ENCODE measurements at regions not wholly inside any gene's neighbourhood (a gene's known extent, or its start where the extent isn't known, plus 50 kb on each side); places are given as distances from the start of the nearest gene placed in this dataset.

- no peak for DNase-seq (ENCODE audit: low read depth in 4 of 4, low spot score in 1 of 4)
These were observed 151.0 kb downstream of the COX7C start for GRCh38 chr5:86768699-86769202.

DNA sequence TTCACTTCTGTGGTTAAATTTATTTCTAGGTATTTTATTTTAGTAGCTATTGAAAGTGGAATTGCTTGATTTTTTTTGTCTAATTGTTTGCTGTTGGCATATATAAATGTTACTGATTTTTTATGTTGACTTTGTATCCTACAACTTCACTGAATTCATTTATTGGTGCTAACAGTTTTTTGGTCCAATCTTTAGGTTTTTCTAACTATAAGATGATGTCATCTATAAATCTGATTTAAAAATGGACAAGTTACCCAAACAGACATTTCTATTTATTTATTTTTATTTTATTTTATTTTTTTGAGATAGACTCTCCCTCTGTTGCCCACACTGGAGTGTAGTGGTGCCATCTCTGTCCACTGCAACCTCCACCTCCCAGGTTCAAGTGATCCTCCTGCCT is 162.3 kb downstream of the COX7C start:
- no peak for DNase-seq (ENCODE audit: low read depth in 4 of 4, low spot score in 1 of 4)

- DNase-seq (ENCODE audit: low read depth in 4 of 4, low spot score in 1 of 4), result no peak
These were observed 169.2 kb downstream of the COX7C start for GRCh38 chr5:86786955-86787354.

- DNase-seq (ENCODE audit: low read depth in 4 of 4, low spot score in 1 of 4), result no peak
These were observed 177.9 kb downstream of the COX7C start for GRCh38 chr5:86795659-86796058.

DNA sequence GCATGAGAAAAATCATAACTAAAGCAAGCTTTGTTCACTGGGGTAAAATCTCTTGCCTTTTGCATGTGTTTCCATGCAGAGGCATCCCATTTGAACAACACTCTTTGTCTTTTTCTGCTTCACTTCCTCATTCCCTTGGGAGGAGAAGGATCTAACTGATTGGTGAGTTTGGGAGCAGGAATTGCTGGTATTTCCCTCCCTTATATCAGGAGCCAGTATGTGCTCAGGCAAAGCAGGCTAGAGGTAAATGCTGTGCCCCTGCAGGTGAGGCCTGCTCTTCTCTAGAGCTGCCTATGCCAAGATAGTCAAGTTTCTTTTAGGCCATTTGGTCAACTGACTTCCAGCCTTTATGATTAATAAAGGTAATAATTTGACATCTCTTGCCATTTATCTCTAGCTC is 179.9 kb downstream of the COX7C start:
- no peak for DNase-seq (ENCODE audit: low read depth in 4 of 4, low spot score in 1 of 4)

- DNase-seq (ENCODE audit: low read depth in 4 of 4, low spot score in 1 of 4), result no peak
These were observed 188.5 kb downstream of the COX7C start for GRCh38 chr5:86806206-86806605.

- no peak for DNase-seq (ENCODE audit: low read depth in 4 of 4, low spot score in 1 of 4)
These were observed 189.6 kb downstream of the COX7C start for GRCh38 chr5:86807046-86808031.

GRCh38 chr5:86814315-86814714 is 196.6 kb downstream of the COX7C start:
- DNase-seq (ENCODE audit: low read depth in 4 of 4, low spot score in 1 of 4), result no peak

DNA sequence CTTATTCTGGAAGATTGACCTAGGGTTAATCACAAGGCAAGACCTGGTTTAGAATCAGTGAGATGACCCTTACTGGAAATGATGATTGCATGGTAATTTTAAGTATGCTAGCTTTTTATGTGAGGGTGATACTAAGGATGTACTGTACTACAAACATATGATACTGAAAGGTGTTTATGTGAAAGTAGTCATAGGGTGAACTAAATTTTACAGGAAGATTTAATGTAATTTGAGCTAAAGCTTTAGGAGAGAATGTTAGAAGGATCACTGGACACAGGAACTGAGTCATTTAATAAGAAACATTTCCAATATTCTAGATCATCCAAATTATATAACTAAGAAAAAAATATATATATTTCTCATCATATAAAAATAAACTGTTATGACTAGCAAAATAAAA is 197.2 kb downstream of the COX7C start:
- DNase-seq (ENCODE audit: low read depth in 4 of 4, low spot score in 1 of 4), result no peak

DNA sequence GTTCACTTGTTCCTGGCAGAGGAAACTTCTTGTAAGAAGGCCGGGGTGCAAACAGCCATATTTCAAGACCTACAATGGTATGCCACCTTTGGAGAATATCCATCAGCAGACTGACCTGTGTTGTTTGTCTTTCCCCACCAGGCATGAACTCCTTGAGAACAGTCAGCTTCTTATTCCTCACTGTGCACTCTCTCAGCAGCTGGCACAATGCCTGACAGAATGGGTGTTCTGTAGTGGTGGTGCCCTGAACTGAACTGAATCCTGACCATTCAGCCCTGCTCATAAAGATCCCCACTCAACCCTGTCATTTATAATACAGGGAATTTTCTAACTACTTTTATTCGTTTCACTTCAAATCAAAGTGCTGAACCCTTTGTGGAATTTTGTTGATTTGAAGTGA is 206.9 kb downstream of the COX7C start:
- DNase-seq (ENCODE audit: low read depth in 4 of 4, low spot score in 1 of 4), result no peak

- no peak for DNase-seq (ENCODE audit: low read depth in 4 of 4, low spot score in 1 of 4)
These were observed 213.4 kb downstream of the COX7C start for GRCh38 chr5:86831128-86831527.

- no peak for DNase-seq (ENCODE audit: low read depth in 4 of 4, low spot score in 1 of 4)
These were observed 216.1 kb downstream of the COX7C start for GRCh38 chr5:86833868-86834267.

DNA sequence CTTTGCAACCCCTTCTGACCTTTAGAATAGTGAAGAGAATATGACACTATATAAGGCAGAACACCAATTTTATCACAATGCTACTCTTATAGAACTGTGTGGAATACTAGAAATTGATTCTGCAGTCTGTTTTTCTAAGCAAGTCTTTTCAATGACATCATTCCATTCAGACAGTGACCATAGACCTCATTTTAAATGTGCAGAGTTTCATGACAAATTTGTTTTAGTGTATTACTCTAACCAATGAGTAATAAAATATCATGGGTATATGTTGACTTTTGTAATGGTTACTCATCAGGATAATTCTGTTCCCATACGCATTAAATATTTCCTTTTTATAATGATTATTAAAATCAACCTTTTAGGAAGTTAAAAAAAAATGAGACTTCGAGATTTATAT is 219.9 kb downstream of the COX7C start:
- no peak for DNase-seq (ENCODE audit: low read depth in 4 of 4, low spot score in 1 of 4)

DNA sequence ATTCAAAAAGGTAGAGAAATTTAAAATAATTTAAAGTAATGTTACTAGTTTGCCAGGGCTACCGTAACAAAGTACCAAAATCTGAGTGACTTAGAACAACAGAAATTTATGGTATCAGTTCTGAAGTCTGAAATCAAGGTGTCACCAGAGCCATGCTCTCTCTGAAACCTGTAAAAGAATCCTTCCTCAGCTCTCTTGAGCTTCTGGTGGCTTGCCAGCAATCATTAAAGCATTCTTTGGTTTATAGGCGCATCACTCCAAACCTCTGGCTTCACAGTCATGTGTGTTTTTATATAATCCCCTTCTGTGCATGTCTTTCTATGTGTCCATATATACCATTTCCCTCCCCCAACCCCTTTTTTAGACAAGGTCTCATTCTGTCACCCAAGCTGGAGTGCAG is 220.3 kb downstream of the COX7C start:
- no peak for DNase-seq (ENCODE audit: low read depth in 4 of 4, low spot score in 1 of 4)

- no peak for DNase-seq (ENCODE audit: low read depth in 4 of 4, low spot score in 1 of 4)
These were observed 223.4 kb downstream of the COX7C start for GRCh38 chr5:86841000-86841644.

DNA sequence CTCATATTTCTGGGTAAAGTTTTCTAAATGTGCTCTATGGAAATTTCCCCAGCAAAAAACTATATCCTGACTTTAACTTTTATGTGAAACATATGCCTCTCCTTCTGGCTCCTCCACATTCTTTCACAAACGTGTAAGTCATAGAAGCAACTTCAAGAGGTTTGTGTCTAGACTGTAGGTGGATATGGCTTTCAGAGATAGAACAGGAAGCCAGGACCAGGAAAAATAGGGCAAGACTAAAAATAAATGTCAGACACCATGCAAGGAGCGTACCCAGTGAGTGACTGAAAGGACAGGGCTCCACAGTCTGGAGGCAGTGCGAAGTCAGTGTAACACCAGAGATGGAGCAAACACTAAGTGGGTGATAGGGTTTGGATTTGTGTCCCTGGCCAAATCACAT is 240.7 kb downstream of the COX7C start:
- no peak for DNase-seq (ENCODE audit: low read depth in 4 of 4, low spot score in 1 of 4)

DNA sequence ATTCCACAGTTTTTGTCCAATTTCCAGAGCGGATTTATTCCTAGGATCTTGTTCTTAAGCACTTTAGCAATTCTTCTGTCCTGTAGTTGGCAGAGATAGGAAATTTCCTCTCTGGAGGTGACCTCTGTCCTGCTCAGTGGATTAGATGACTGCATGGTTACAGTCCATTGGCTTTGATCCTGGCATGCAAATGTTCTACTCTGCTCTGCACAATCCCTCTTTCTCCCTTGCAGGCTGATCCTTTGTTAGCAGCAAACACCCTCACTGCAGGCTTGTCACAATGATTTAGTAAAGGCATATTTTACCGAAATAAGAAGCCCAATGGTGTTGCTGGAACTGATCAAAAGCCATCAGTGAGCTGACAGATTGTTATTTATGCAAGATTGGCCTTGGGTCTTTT is 243.8 kb downstream of the COX7C start:
- DNase-seq (ENCODE audit: low read depth in 4 of 4, low spot score in 1 of 4), result no peak

DNA sequence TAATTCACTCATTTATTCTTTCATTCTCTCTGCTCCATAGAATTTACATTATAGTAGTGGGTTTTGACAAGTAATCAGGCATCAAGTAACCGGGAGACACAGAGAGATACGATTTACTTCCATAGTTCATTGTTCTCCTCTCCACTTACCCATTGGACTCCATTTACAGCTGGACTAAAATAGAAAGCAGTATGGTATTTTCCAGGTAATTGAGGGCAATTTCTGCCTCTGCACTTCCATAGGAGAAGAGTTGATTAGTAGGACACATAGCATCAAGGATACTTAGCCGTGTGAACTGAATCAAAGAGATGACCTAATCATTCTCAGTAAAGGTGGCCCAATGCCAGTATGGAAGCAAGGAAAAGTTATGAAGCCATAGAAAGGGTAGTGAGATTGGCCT is 244.4 kb downstream of the COX7C start:
- no peak for DNase-seq (ENCODE audit: low read depth in 4 of 4, low spot score in 1 of 4)

DNA sequence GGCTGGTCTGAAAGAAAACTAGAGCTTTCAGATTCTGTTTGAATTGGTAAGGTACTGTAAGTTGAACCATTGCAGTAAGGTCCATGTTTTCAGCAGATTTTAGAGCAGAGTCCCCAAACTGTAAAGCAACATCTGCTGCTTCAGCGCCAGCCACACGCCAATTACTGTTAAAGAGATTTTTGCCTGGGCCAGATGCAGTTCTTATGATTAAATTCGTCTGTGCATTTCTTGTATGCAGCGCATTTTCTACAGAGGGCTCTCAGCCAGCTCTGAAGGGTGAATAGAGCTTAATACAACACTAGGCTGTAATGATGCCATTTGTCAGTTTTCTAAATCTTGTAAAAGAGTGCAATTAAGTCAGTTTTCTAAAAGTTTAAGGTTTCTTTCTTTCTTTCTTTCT is 246.3 kb downstream of the COX7C start:
- DNase-seq (ENCODE audit: low read depth in 4 of 4, low spot score in 1 of 4), result no peak

DNA sequence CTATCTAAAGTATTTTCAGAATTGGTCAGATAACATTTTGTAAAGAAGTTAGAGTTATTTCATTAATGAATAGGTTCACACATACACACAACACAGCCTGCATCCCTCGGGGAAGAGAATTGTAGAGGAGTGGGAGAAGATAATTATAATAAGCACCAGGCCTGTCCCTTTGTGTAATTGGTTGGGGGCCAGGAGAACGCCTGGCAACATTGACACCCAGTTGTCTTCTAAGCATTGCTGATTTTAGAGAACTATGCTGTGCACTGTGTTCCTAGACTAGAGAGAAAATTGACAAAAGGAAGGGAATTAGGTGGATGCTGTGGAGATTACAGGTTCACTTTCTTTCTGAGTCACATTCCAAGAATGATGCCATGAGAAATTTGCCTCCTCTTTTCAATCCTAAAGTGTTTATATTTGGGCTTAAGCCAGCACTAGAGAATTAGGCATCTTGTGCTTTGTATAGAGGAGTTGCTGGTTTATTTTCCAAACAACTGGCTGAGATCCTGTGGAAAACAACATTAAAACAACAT is 247.6 kb downstream of the COX7C start:
- no peak for DNase-seq (ENCODE audit: low read depth in 4 of 4, low spot score in 1 of 4)

- no peak for DNase-seq (ENCODE audit: low read depth in 4 of 4, low spot score in 1 of 4)
These were observed 248.3 kb downstream of the COX7C start for GRCh38 chr5:86866036-86866435.

DNA sequence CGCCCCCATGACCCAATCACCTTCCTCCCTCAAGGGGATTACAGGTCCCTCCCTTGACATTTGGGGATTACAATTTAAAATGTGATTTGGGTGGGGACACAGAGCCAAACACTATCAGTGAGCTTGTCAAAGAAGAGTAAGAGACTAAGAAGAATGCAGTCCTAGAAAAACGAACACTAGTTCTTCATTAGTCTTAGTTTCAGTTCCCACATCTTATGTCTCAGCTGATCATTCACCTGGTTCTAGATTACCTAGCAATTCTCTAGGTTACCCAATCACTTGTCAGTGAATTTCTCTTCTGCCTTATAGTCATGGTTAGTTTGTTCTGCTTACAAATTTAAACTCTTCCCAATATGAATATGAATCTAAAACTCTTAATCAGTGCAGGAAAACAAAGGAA is 251.5 kb downstream of the COX7C start:
- DNase-seq (ENCODE audit: low read depth in 4 of 4, low spot score in 1 of 4), result no peak
